PC-3 (cell line): ENCODE measurements at regions not wholly inside any gene's neighbourhood (a gene's known extent, or its start where the extent isn't known, plus 50 kb on each side); places are given as distances from the start of the nearest gene placed in this dataset.

Experiments
- ATAC-seq: fragments of 200-7000 bp; cut with Tn5 transposase; 2 replicates; pipeline ENCODE4 v1.9.1; 2020; ENCODE audit warnings: mild to moderate bottlenecking, moderate library complexity
- BruUV-seq: library from RNA; stranded (reverse); fragments of 400-500 nt; replicated peaks from 2 replicates; lab custom pipeline; 2021; lab: Mats Ljungman, UMichigan
- CTCF ChIA-PET: fragments of 300-600 bp; sonication (Branson Sonifier 250); formaldehyde crosslinking; loops from one replicate; lab custom pipeline; 2022; ENCODE audit warnings: antibody characterized with exemption; lab: Charles Lee
- POLR2A ChIA-PET: fragments of 300-600 bp; sonication (Branson Sonifier 250); formaldehyde crosslinking; loops from one replicate; lab custom pipeline; 2022; ENCODE audit warnings: antibody characterized with exemption; ENCODE audit not compliant: unreplicated experiment; lab: Charles Lee
- DNase-seq: peaks from one replicate; pipeline ENCODE4 v3.0.0-alpha.2; 2015
- H2AFZ ChIP-seq: fragments of 300-600 bp; sonication (generic); 2 replicates; pipeline ENCODE4 v1.6.0; 2016; ENCODE audit warnings: antibody characterized with exemption, low read length
- H3F3A ChIP-seq: fragments of 300-600 bp; sonication (generic); one replicate; pipeline ENCODE4 v1.6.0; 2017; ENCODE audit warnings: antibody characterized with exemption, low read length, control low read depth, mild to moderate bottlenecking; ENCODE audit not compliant: unreplicated experiment
- H3K27ac ChIP-seq: fragments of 300-600 bp; sonication (generic); 2 replicates; pipeline ENCODE4 v1.5.1; 2016; ENCODE audit warnings: mild to moderate bottlenecking, low read length
- H3K27me3 ChIP-seq: fragments of 300-600 bp; sonication (generic); 2 replicates; pipeline ENCODE4 v1.6.1; 2016; ENCODE audit warnings: low read length, mixed read lengths
- H3K36me3 ChIP-seq: fragments of 300-600 bp; sonication (generic); 2 replicates; pipeline ENCODE4 v1.6.1; 2016; ENCODE audit warnings: low read depth, mixed run types, low read length, mixed read lengths
- H3K4me1 ChIP-seq: fragments of 300-600 bp; sonication (generic); 2 replicates; pipeline ENCODE4 v1.5.1; 2016; ENCODE audit warnings: low read length; ENCODE audit not compliant: insufficient read depth
- H3K4me2 ChIP-seq: fragments of 300-600 bp; sonication (generic); 2 replicates; pipeline ENCODE4 v1.6.0; 2016; ENCODE audit warnings: low read length
- H3K4me3 ChIP-seq: fragments of 300-600 bp; sonication (generic); 2 replicates; pipeline ENCODE4 v1.5.1; 2016; ENCODE audit warnings: mild to moderate bottlenecking, low read length, mixed read lengths
- H3K79me2 ChIP-seq: fragments of 300-600 bp; sonication (generic); 2 replicates; pipeline ENCODE4 v1.6.1; 2017; ENCODE audit warnings: low read length, mixed read lengths
- H3K9ac ChIP-seq: fragments of 300-600 bp; sonication (generic); 2 replicates; pipeline ENCODE4 v1.6.0; 2016; ENCODE audit warnings: mild to moderate bottlenecking, low read length
- H3K9me2 ChIP-seq: fragments of 300-600 bp; sonication (generic); replicated peaks from 2 replicates; pipeline ENCODE4 v1.6.1; 2016; ENCODE audit warnings: mixed run types, low read length, mixed read lengths
- H3K9me3 ChIP-seq: fragments of 300-600 bp; sonication (generic); 2 replicates; pipeline ENCODE4 v1.6.1; 2016; ENCODE audit warnings: low read length, mixed read lengths
- H4K20me1 ChIP-seq: fragments of 300-600 bp; sonication (generic); 2 replicates; pipeline ENCODE4 v1.6.1; 2016; ENCODE audit warnings: low read length, mixed read lengths
- EZH2 ChIP-seq: fragments of 300-600 bp; sonication (generic); IDR thresholded peaks from one replicate; pipeline ENCODE4 v1.6.1; 2017; ENCODE audit warnings: antibody characterized with exemption, mild to moderate bottlenecking, low read length; ENCODE audit not compliant: unreplicated experiment
- EZH2phosphoT487 ChIP-seq: fragments of 300-600 bp; sonication (generic); IDR thresholded peaks from 2 replicates; pipeline ENCODE4 v1.6.1; 2018; ENCODE audit warnings: mild to moderate bottlenecking, antibody characterized with exemption, low read length, borderline replicate concordance
- intact Hi-C: fragments of 100-400 bp; cut with micrococcal nuclease; formaldehyde crosslinking; loops from 2 replicates; pipeline ENCODE4 v1.9.0; 2023
- TF ChIP-seq, protein P1 (sequence below): fragments of 300-600 bp; sonication (generic); conservative IDR thresholded peaks from 2 replicates; pipeline ENCODE4 v1.5.1; 2017; ENCODE audit warnings: antibody characterized with exemption, low read depth, mild to moderate bottlenecking, low read length

DNA sequence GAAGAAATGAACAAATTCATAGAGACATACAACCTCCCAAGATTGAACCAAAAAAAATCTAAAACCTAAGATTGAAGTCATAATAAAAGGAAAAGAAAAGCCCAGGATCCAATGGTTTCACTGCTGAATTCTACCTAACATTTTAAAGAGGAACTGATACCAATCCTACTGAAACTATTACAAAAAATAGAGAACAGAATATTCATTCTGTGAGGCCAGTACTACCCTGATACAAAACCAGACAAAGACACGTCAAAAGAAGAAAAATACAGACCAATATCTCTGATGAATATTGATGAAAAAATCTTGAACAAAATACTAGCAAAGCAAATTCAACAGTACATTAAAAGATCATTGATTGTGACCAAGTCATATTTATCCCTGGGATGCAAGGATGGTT is 128.5 kb upstream of the STEAP1 start:
- ChIA-PET CTCF (no interaction called here), POLR2A (no interaction called here)
- no peak for DNase-seq
- ATAC-seq: no peak
- BruUV-seq: no TSS peak
- H3K4me1 ChIP-seq: no peaks in the 10 kb centered on the region
- TF ChIP-seq, protein P1, sequence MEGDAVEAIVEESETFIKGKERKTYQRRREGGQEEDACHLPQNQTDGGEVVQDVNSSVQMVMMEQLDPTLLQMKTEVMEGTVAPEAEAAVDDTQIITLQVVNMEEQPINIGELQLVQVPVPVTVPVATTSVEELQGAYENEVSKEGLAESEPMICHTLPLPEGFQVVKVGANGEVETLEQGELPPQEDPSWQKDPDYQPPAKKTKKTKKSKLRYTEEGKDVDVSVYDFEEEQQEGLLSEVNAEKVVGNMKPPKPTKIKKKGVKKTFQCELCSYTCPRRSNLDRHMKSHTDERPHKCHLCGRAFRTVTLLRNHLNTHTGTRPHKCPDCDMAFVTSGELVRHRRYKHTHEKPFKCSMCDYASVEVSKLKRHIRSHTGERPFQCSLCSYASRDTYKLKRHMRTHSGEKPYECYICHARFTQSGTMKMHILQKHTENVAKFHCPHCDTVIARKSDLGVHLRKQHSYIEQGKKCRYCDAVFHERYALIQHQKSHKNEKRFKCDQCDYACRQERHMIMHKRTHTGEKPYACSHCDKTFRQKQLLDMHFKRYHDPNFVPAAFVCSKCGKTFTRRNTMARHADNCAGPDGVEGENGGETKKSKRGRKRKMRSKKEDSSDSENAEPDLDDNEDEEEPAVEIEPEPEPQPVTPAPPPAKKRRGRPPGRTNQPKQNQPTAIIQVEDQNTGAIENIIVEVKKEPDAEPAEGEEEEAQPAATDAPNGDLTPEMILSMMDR: no peak
- no peak for TF ChIP-seq EZH2
- TF ChIP-seq EZH2phosphoT487: no peak
- H2AFZ ChIP-seq: no peak overlapping the region
- no peaks in the 10 kb centered on the region for H3K79me2 ChIP-seq
- no peaks in the 10 kb centered on the region for H3K36me3 ChIP-seq
- H3K9ac ChIP-seq: no peak overlapping the region
- no peaks in the 10 kb centered on the region for H3K9me2 ChIP-seq
- H3K4me2 ChIP-seq: no peak overlapping the region
- intact Hi-C loops: no loop called here
- 0 out of 2 replicates have a peak, but pooled peaks cover 2% of the 10 kb centered on the region for H3K27me3 ChIP-seq
- H3K9me3 ChIP-seq: no peaks in the 10 kb centered on the region
- no peaks in the 10 kb centered on the region for H3F3A ChIP-seq
- H3K27ac ChIP-seq: no peak overlapping the region
- no peaks in the 10 kb centered on the region for H4K20me1 ChIP-seq
- no peak overlapping the region for H3K4me3 ChIP-seq

GRCh38 chr7:90033850-90034249 is 120.4 kb upstream of the STEAP1 start:
- ATAC-seq: no peak

DNA sequence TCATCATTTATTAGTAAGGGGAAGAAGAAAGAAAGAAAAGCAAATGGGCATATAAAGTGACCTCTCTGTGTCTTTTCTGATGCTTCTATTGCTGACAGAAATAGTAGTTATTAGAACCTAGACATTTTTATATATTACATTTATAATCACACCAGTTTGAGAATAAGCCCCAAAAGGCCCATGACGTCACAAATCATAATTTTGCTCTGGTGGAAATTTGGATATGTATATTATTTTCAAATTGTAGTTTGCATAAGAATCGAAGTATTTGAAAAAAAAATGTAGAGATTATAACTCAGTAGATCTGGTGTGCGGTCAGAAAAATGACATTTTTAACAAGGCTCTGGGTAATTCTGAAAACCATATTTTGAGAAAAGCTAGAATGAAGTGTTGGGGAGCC is 101.2 kb upstream of the STEAP1 start:
- DNase-seq: no peak
- intact Hi-C loops: no loop called here
- no peak overlapping the region for H3K27ac ChIP-seq
- no peaks in the 10 kb centered on the region for H4K20me1 ChIP-seq
- H3K36me3 ChIP-seq: no peaks in the 10 kb centered on the region
- no peak for TF ChIP-seq EZH2
- TF ChIP-seq EZH2phosphoT487: no peak
- TF ChIP-seq, protein P1: no peak
- CTCF ChIA-PET: no interaction called here
- H3K79me2 ChIP-seq: no peaks in the 10 kb centered on the region
- H3K9ac ChIP-seq: no peak overlapping the region
- no peak overlapping the region for H3K4me2 ChIP-seq
- H3F3A ChIP-seq: no peaks in the 10 kb centered on the region
- no peak overlapping the region for H2AFZ ChIP-seq
- ATAC-seq: no peak
- H3K27me3 ChIP-seq: no peaks in the 10 kb centered on the region
- H3K4me3 ChIP-seq: no peak overlapping the region
- POLR2A ChIA-PET: no interaction called here
- H3K9me2 ChIP-seq: no peaks in the 10 kb centered on the region
- no peaks in the 10 kb centered on the region for H3K4me1 ChIP-seq
- no peaks in the 10 kb centered on the region for H3K9me3 ChIP-seq
- no TSS peak for BruUV-seq

More at GRCh38 chr7:90033850-90034249, 120.4 kb upstream of the STEAP1 start:
- Histone ChIP-seq H3K9me2 (no peaks in the 10 kb centered on the region), H3K79me2 (no peaks in the 10 kb centered on the region), H3K27ac (no peak overlapping the region), H3K27me3 (peaks cover 2% of the 10 kb centered on the region; the same call in 1 of the 2 replicates), H2AFZ (no peak overlapping the region), H4K20me1 (no peaks in the 10 kb centered on the region), H3K4me3 (no peak overlapping the region), H3K4me1 (no peaks in the 10 kb centered on the region), H3K9ac (no peak overlapping the region), H3K36me3 (no peaks in the 10 kb centered on the region), H3K4me2 (no peak overlapping the region), H3K9me3 (no peaks in the 10 kb centered on the region), H3F3A (no peaks in the 10 kb centered on the region)
- BruUV-seq: no TSS peak
- DNase-seq: no peak
- no peak for TF ChIP-seq EZH2
- no peak for TF ChIP-seq EZH2phosphoT487
- TF ChIP-seq, protein P1: no peak
- CTCF ChIA-PET: no interaction called here
- POLR2A ChIA-PET: no interaction called here
- intact Hi-C loops: no loop called here
